ENCODE measurements at regions not wholly inside any gene's neighbourhood (a gene's known extent, or its start where the extent isn't known, plus 50 kb on each side); places are given as distances from the start of the nearest gene placed in this dataset.
A peak's percentile ranks its signal among the peaks of the same experiment; 100 is the strongest.

GRCh38 chr12:89258240-89258969, 93.9 kb downstream of the DUSP6 start:
- Histone ChIP-seq H3K27me3 (ENCODE audit: control insufficient read depth in 5 of 5, insufficient read depth in 4 of 5, low read length in 5 of 5) (no peaks in the 10 kb centered on the region), H3K9me3 (ENCODE audit: control insufficient read depth in 5 of 5, low read length in 5 of 5) (peaks cover 0 to 10% (median 0%) of the 10 kb centered on the region in 5 donors), H3K4me3 (ENCODE audit: low read depth in 1 of 5, low read length in 5 of 5) (no peak overlapping the region), H3K9ac (ENCODE audit: low read length in 5 of 5) (no peak overlapping the region), H3K36me3 (ENCODE audit: control insufficient read depth in 5 of 5, insufficient read depth in 5 of 5, low read length in 5 of 5) (no peaks in the 10 kb centered on the region), H3K4me1 (ENCODE audit: control insufficient read depth in 5 of 5, insufficient read depth in 5 of 5, low read length in 5 of 5) (peaks cover 0 to 6% (median 5%) of the 10 kb centered on the region in 5 donors), H3K27ac (ENCODE audit: low read depth, low read length) (no peak overlapping the region)

GRCh38 chr12:89257340-89257739, 95.0 kb downstream of the DUSP6 start:
- Histone ChIP-seq H3K4me3 (ENCODE audit: low read depth in 1 of 5, low read length in 5 of 5) (no peak overlapping the region), H3K4me1 (ENCODE audit: control insufficient read depth in 5 of 5, insufficient read depth in 5 of 5, low read length in 5 of 5) (peaks cover 0 to 6% (median 5%) of the 10 kb centered on the region in 5 donors), H3K9ac (ENCODE audit: low read length in 5 of 5) (no peak overlapping the region), H3K9me3 (ENCODE audit: control insufficient read depth in 5 of 5, low read length in 5 of 5) (peaks cover 0 to 10% (median 0%) of the 10 kb centered on the region in 5 donors), H3K27me3 (ENCODE audit: control insufficient read depth in 5 of 5, insufficient read depth in 4 of 5, low read length in 5 of 5) (no peaks in the 10 kb centered on the region), H3K36me3 (ENCODE audit: control insufficient read depth in 5 of 5, insufficient read depth in 5 of 5, low read length in 5 of 5) (no peaks in the 10 kb centered on the region), H3K27ac (ENCODE audit: low read depth, low read length) (no peak overlapping the region)

GRCh38 chr12:89256060-89256459, 96.2 kb downstream of the DUSP6 start:
- H3K9ac ChIP-seq (ENCODE audit: low read length in 5 of 5) = no peak overlapping the region
- peaks cover 0 to 10% (median 8%) of the 10 kb centered on the region in 5 donors for H3K4me1 ChIP-seq (ENCODE audit: control insufficient read depth in 5 of 5, insufficient read depth in 5 of 5, low read length in 5 of 5)
- no peaks in the 10 kb centered on the region for H3K36me3 ChIP-seq (ENCODE audit: control insufficient read depth in 5 of 5, insufficient read depth in 5 of 5, low read length in 5 of 5)
- H3K27me3 ChIP-seq (ENCODE audit: control insufficient read depth in 5 of 5, insufficient read depth in 4 of 5, low read length in 5 of 5) = no peaks in the 10 kb centered on the region
- no peak overlapping the region for H3K27ac ChIP-seq (ENCODE audit: low read depth, low read length)
- H3K9me3 ChIP-seq (ENCODE audit: control insufficient read depth in 5 of 5, low read length in 5 of 5) = peaks cover 0 to 10% (median 0%) of the 10 kb centered on the region in 5 donors
- H3K4me3 ChIP-seq (ENCODE audit: low read depth in 1 of 5, low read length in 5 of 5) = no peak overlapping the region

GRCh38 chr12:89253488-89253887, 98.8 kb downstream of the DUSP6 start:
- Histone ChIP-seq H3K9ac (ENCODE audit: low read length in 5 of 5) (no peak overlapping the region), H3K27ac (ENCODE audit: low read depth, low read length) (no peak overlapping the region), H3K4me1 (ENCODE audit: control insufficient read depth in 5 of 5, insufficient read depth in 5 of 5, low read length in 5 of 5) (peaks cover 0 to 15% (median 8%) of the 10 kb centered on the region in 5 donors), H3K27me3 (ENCODE audit: control insufficient read depth in 5 of 5, insufficient read depth in 4 of 5, low read length in 5 of 5) (no peaks in the 10 kb centered on the region), H3K9me3 (ENCODE audit: control insufficient read depth in 5 of 5, low read length in 5 of 5) (peaks cover 0 to 7% (median 0%) of the 10 kb centered on the region in 5 donors), H3K36me3 (ENCODE audit: control insufficient read depth in 5 of 5, insufficient read depth in 5 of 5, low read length in 5 of 5) (no peaks in the 10 kb centered on the region), H3K4me3 (ENCODE audit: low read depth in 1 of 5, low read length in 5 of 5) (no peak overlapping the region)

- Histone ChIP-seq H3K4me3 (ENCODE audit: low read depth in 1 of 5, low read length in 5 of 5) (no peak overlapping the region), H3K27ac (ENCODE audit: low read depth, low read length) (no peak overlapping the region), H3K9me3 (ENCODE audit: control insufficient read depth in 5 of 5, low read length in 5 of 5) (no peaks in the 10 kb centered on the region), H3K27me3 (ENCODE audit: control insufficient read depth in 5 of 5, insufficient read depth in 4 of 5, low read length in 5 of 5) (no peaks in the 10 kb centered on the region), H3K4me1 (ENCODE audit: control insufficient read depth in 5 of 5, insufficient read depth in 5 of 5, low read length in 5 of 5) (peaks cover 0 to 19% (median 14%) of the 10 kb centered on the region in 5 donors), H3K36me3 (ENCODE audit: control insufficient read depth in 5 of 5, insufficient read depth in 5 of 5, low read length in 5 of 5) (no peaks in the 10 kb centered on the region), H3K9ac (ENCODE audit: low read length in 5 of 5) (no peak overlapping the region)
Observed at GRCh38 chr12:89252284-89252683, 100.0 kb downstream of the DUSP6 start.

- no peaks in the 10 kb centered on the region for H3K27me3 ChIP-seq (ENCODE audit: control insufficient read depth in 5 of 5, insufficient read depth in 4 of 5, low read length in 5 of 5)
- H3K4me3 ChIP-seq (ENCODE audit: low read depth in 1 of 5, low read length in 5 of 5) = peak overlapping the region in 1 of 5 donors; percentile 4
- H3K9me3 ChIP-seq (ENCODE audit: control insufficient read depth in 5 of 5, low read length in 5 of 5) = no peaks in the 10 kb centered on the region
- H3K27ac ChIP-seq (ENCODE audit: low read depth, low read length) = peak overlapping the region; percentile 6
- H3K9ac ChIP-seq (ENCODE audit: low read length in 5 of 5) = peak overlapping the region in 1 of 5 donors; percentile 10
- H3K36me3 ChIP-seq (ENCODE audit: control insufficient read depth in 5 of 5, insufficient read depth in 5 of 5, low read length in 5 of 5) = no peaks in the 10 kb centered on the region
- H3K4me1 ChIP-seq (ENCODE audit: control insufficient read depth in 5 of 5, insufficient read depth in 5 of 5, low read length in 5 of 5) = peaks cover 0 to 19% (median 14%) of the 10 kb centered on the region in 5 donors
Observed at GRCh38 chr12:89251342-89252271, 100.7 kb downstream of the DUSP6 start.

GRCh38 chr12:89250636-89251035, 101.7 kb downstream of the DUSP6 start:
- Histone ChIP-seq H3K4me3 (ENCODE audit: low read depth in 1 of 5, low read length in 5 of 5) (no peak overlapping the region), H3K9ac (ENCODE audit: low read length in 5 of 5) (no peak overlapping the region), H3K27ac (ENCODE audit: low read depth, low read length) (no peak overlapping the region), H3K36me3 (ENCODE audit: control insufficient read depth in 5 of 5, insufficient read depth in 5 of 5, low read length in 5 of 5) (no peaks in the 10 kb centered on the region), H3K27me3 (ENCODE audit: control insufficient read depth in 5 of 5, insufficient read depth in 4 of 5, low read length in 5 of 5) (no peaks in the 10 kb centered on the region), H3K4me1 (ENCODE audit: control insufficient read depth in 5 of 5, insufficient read depth in 5 of 5, low read length in 5 of 5) (peaks cover 0 to 19% (median 14%) of the 10 kb centered on the region in 5 donors), H3K9me3 (ENCODE audit: control insufficient read depth in 5 of 5, low read length in 5 of 5) (no peaks in the 10 kb centered on the region)

GRCh38 chr12:89250213-89250612, 102.1 kb downstream of the DUSP6 start:
- Histone ChIP-seq H3K9ac (ENCODE audit: low read length in 5 of 5) (no peak overlapping the region), H3K4me3 (ENCODE audit: low read depth in 1 of 5, low read length in 5 of 5) (no peak overlapping the region), H3K4me1 (ENCODE audit: control insufficient read depth in 5 of 5, insufficient read depth in 5 of 5, low read length in 5 of 5) (peaks cover 0 to 21% (median 16%) of the 10 kb centered on the region in 5 donors), H3K27ac (ENCODE audit: low read depth, low read length) (no peak overlapping the region), H3K27me3 (ENCODE audit: control insufficient read depth in 5 of 5, insufficient read depth in 4 of 5, low read length in 5 of 5) (no peaks in the 10 kb centered on the region), H3K36me3 (ENCODE audit: control insufficient read depth in 5 of 5, insufficient read depth in 5 of 5, low read length in 5 of 5) (no peaks in the 10 kb centered on the region), H3K9me3 (ENCODE audit: control insufficient read depth in 5 of 5, low read length in 5 of 5) (no peaks in the 10 kb centered on the region)

GRCh38 chr12:89247967-89248366, 104.3 kb downstream of the DUSP6 start:
- H3K36me3 ChIP-seq (ENCODE audit: control insufficient read depth in 5 of 5, insufficient read depth in 5 of 5, low read length in 5 of 5) = no peaks in the 10 kb centered on the region
- peaks cover 0 to 32% (median 26%) of the 10 kb centered on the region in 5 donors for H3K4me1 ChIP-seq (ENCODE audit: control insufficient read depth in 5 of 5, insufficient read depth in 5 of 5, low read length in 5 of 5)
- no peak overlapping the region for H3K27ac ChIP-seq (ENCODE audit: low read depth, low read length)
- no peaks in the 10 kb centered on the region for H3K27me3 ChIP-seq (ENCODE audit: control insufficient read depth in 5 of 5, insufficient read depth in 4 of 5, low read length in 5 of 5)
- no peak overlapping the region for H3K9ac ChIP-seq (ENCODE audit: low read length in 5 of 5)
- no peaks in the 10 kb centered on the region for H3K9me3 ChIP-seq (ENCODE audit: control insufficient read depth in 5 of 5, low read length in 5 of 5)
- H3K4me3 ChIP-seq (ENCODE audit: low read depth in 1 of 5, low read length in 5 of 5) = no peak overlapping the region

GRCh38 chr12:89247541-89247942, 104.8 kb downstream of the DUSP6 start:
- Histone ChIP-seq H3K9me3 (ENCODE audit: control insufficient read depth in 5 of 5, low read length in 5 of 5) (no peaks in the 10 kb centered on the region), H3K4me1 (ENCODE audit: control insufficient read depth in 5 of 5, insufficient read depth in 5 of 5, low read length in 5 of 5) (peaks cover 0 to 32% (median 26%) of the 10 kb centered on the region in 5 donors), H3K9ac (ENCODE audit: low read length in 5 of 5) (no peak overlapping the region), H3K27ac (ENCODE audit: low read depth, low read length) (no peak overlapping the region), H3K4me3 (ENCODE audit: low read depth in 1 of 5, low read length in 5 of 5) (no peak overlapping the region), H3K27me3 (ENCODE audit: control insufficient read depth in 5 of 5, insufficient read depth in 4 of 5, low read length in 5 of 5) (no peaks in the 10 kb centered on the region), H3K36me3 (ENCODE audit: control insufficient read depth in 5 of 5, insufficient read depth in 5 of 5, low read length in 5 of 5) (no peaks in the 10 kb centered on the region)
